PFSK-1 (cell line): ENCODE measurements at regions not wholly inside any gene's neighbourhood (a gene's known extent, or its start where the extent isn't known, plus 50 kb on each side); places are given as distances from the start of the nearest gene placed in this dataset.

Experiments used
- FOXP2 ChIP-seq: optimal IDR thresholded peaks from 2 replicates; pipeline ENCODE3; 2011; ENCODE audit warnings: borderline replicate concordance, control low read depth, inconsistent platforms; ENCODE audit not compliant: insufficient read depth; ENCODE audit errors: extremely low read length, extremely low read depth
- POLR2AphosphoS5 ChIP-seq: IDR thresholded peaks from 2 replicates; pipeline ENCODE4 v1.6.1; 2012; ENCODE audit warnings: low read depth, mild to moderate bottlenecking, control low read depth, low read length, moderate library complexity
- REST ChIP-seq, 2 experiments: IDR thresholded peaks; 2 replicates each; pipeline versions ENCODE4 v1.6.1 to v1.8.0; 2011 to 2012; ENCODE audit warnings: low read depth in 2 of 2, low read length in 2 of 2, control low read depth in 1 of 2, inconsistent platforms in 1 of 2, mild to moderate bottlenecking in 1 of 2, moderate library complexity in 1 of 2; ENCODE audit not compliant: insufficient read depth in 1 of 2
- SIN3A ChIP-seq: IDR thresholded peaks from 2 replicates; pipeline ENCODE4 v1.6.1; 2012; ENCODE audit warnings: mild to moderate bottlenecking, low read length, moderate library complexity, borderline replicate concordance; ENCODE audit not compliant: insufficient read depth
- TAF1 ChIP-seq: IDR thresholded peaks from 2 replicates; pipeline ENCODE4 v1.6.1; 2012; ENCODE audit warnings: low read length, control low read depth, borderline replicate concordance; ENCODE audit not compliant: insufficient read depth

- no peak for TF ChIP-seq FOXP2
These were observed 565.6 kb upstream of the TENM3 start for GRCh38 chr4:181677621-181678020.

GRCh38 chr4:181679754-181680153 is 563.4 kb upstream of the TENM3 start:
- no peak for TF ChIP-seq TAF1
- TF ChIP-seq REST (IDR thresholded peaks at IDR 0.05; ENCODE audit: insufficient read depth in 1 of 2, low read depth in 2 of 2, low read length in 2 of 2): no peak
- TF ChIP-seq POLR2AphosphoS5: no peak
- TF ChIP-seq FOXP2: no peak
- no peak for TF ChIP-seq SIN3A

- no peak for TF ChIP-seq SIN3A
- TF ChIP-seq FOXP2: no peak
- no peak for TF ChIP-seq TAF1
- no peak for TF ChIP-seq REST (IDR thresholded peaks at IDR 0.05; ENCODE audit: insufficient read depth in 1 of 2, low read depth in 2 of 2, low read length in 2 of 2)
- no peak for TF ChIP-seq POLR2AphosphoS5
These were observed 560.7 kb upstream of the TENM3 start for GRCh38 chr4:181682367-181683047.

- TF ChIP-seq SIN3A (no peak), FOXP2 (no peak), TAF1 (no peak), REST (IDR thresholded peaks at IDR 0.05; ENCODE audit: insufficient read depth in 1 of 2, low read depth in 2 of 2, low read length in 2 of 2) (no peak), POLR2AphosphoS5 (no peak)
These were observed 558.9 kb upstream of the TENM3 start for GRCh38 chr4:181684310-181684709.

GRCh38 chr4:181685461-181685860 is 557.7 kb upstream of the TENM3 start:
- TF ChIP-seq SIN3A: no peak
- no peak for TF ChIP-seq REST (IDR thresholded peaks at IDR 0.05; ENCODE audit: insufficient read depth in 1 of 2, low read depth in 2 of 2, low read length in 2 of 2)
- TF ChIP-seq FOXP2: no peak
- no peak for TF ChIP-seq POLR2AphosphoS5
- TF ChIP-seq TAF1: no peak
